GM12878 (cell line): ENCODE measurements at regions not wholly inside any gene's neighbourhood (a gene's known extent, or its start where the extent isn't known, plus 50 kb on each side); places are given as distances from the start of the nearest gene placed in this dataset.

Experiments
- CTCF ChIP-seq, 3 experiments: IDR thresholded peaks in 2 of 3; conservative IDR thresholded peaks in 1 of 3; 2 replicates each; pipeline ENCODE4 v1.5.1; 2011; ENCODE audit warnings: low read depth in 3 of 3, low read length in 3 of 3, mild to moderate bottlenecking in 3 of 3, control low read depth in 2 of 3, moderate library complexity in 2 of 3, inconsistent platforms in 1 of 3, mixed read lengths in 1 of 3; ENCODE audit not compliant: control insufficient read depth in 2 of 3, insufficient read depth in 1 of 3; ENCODE audit errors: extremely low read depth in 1 of 3
- EGR1 ChIP-seq, 2 experiments: IDR thresholded peaks; 1 replicate in 1 of 2; 2 replicates in 1 of 2; pipeline ENCODE4 v1.6.1; 2011 to 2012; ENCODE audit warnings: low read depth in 2 of 2, low read length in 2 of 2, borderline replicate concordance in 1 of 2, mild to moderate bottlenecking in 1 of 2, moderate library complexity in 1 of 2
- EP300 ChIP-seq, 2 experiments: fragments of 150-350 bp in 1 of 2; IDR thresholded peaks; 2 replicates each; pipeline ENCODE4 v1.6.1; 2011 to 2012; ENCODE audit warnings: low read depth in 2 of 2, low read length in 2 of 2, borderline replicate concordance in 1 of 2, improper control_type of control experiment in 1 of 2, inconsistent platforms in 1 of 2; ENCODE audit not compliant: control insufficient read depth in 1 of 2
- NR2C2 ChIP-seq: IDR thresholded peaks from 2 replicates; pipeline ENCODE4 v1.6.1; 2011; ENCODE audit warnings: borderline replicate concordance, low read depth; ENCODE audit not compliant: control insufficient read depth, insufficient read length
- POLR2A ChIP-seq: IDR thresholded peaks from 2 replicates; pipeline ENCODE4 v1.6.1; 2011; ENCODE audit warnings: low read depth, mild to moderate bottlenecking, low read length
- POLR2AphosphoS5 ChIP-seq: IDR thresholded peaks from 2 replicates; pipeline ENCODE4 v1.6.1; 2011; ENCODE audit warnings: mild to moderate bottlenecking, low read length, inconsistent platforms
- RAD21 ChIP-seq: IDR thresholded peaks from 2 replicates; pipeline ENCODE4 v1.6.1; 2011; ENCODE audit warnings: mild to moderate bottlenecking, low read depth, low read length, moderate library complexity; ENCODE audit not compliant: insufficient read depth
- ZNF24 ChIP-seq: fragments of 450-650 bp; IDR thresholded peaks from 2 replicates; pipeline ENCODE4 v1.6.1; 2017; ENCODE audit warnings: antibody characterized with exemption, mild to moderate bottlenecking
- ZNF592 ChIP-seq: fragments of 450-650 bp; IDR thresholded peaks from 2 replicates; pipeline ENCODE4 v1.6.1; 2017; ENCODE audit warnings: mild to moderate bottlenecking, moderate library complexity
- TF ChIP-seq, protein P1 (sequence below): IDR thresholded peaks from 2 replicates; pipeline ENCODE4 v1.6.1; 2011; ENCODE audit warnings: mild to moderate bottlenecking, low read depth, low read length, moderate library complexity; ENCODE audit not compliant: insufficient replicate concordance
- TF ChIP-seq, protein P2 (sequence below): IDR thresholded peaks from 2 replicates; pipeline ENCODE4 v1.6.1; 2012; ENCODE audit warnings: mild to moderate bottlenecking, low read depth, low read length

DNA sequence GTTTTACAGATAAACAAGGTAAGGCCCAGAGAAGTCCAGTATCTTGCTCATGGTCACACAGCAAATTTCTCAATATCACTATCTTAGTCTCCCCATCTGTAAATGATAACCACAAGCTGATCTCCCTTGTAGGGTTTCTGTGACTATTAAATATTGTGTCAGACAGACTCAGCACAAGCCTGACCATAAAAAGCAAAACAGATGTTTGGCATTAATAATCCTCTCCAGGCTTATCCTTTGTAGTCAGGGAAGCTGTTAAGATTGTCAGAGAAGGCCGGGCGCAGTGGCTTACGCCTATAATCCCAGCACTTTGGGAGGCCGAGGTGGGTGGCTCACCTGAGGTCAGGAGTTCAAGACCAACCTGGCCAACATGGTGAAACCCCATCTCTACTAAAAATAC, 173.2 kb upstream of the PRICKLE2 start:
- TF ChIP-seq, protein P1, sequence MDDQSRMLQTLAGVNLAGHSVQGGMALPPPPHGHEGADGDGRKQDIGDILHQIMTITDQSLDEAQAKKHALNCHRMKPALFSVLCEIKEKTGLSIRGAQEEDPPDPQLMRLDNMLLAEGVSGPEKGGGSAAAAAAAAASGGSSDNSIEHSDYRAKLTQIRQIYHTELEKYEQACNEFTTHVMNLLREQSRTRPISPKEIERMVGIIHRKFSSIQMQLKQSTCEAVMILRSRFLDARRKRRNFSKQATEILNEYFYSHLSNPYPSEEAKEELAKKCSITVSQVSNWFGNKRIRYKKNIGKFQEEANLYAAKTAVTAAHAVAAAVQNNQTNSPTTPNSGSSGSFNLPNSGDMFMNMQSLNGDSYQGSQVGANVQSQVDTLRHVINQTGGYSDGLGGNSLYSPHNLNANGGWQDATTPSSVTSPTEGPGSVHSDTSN, result no peak
- no peak for TF ChIP-seq ZNF592
- no peak for TF ChIP-seq POLR2A
- TF ChIP-seq CTCF (IDR thresholded peaks at IDR 0.05 in 2 of 3, conservative IDR thresholded peaks at IDR 0.05 in 1 of 3; ENCODE audit: control insufficient read depth in 2 of 3, extremely low read depth in 1 of 3, insufficient read depth in 1 of 3, low read depth in 3 of 3, low read length in 3 of 3), result no peak
- no peak for TF ChIP-seq POLR2AphosphoS5
- TF ChIP-seq EP300 (IDR thresholded peaks at IDR 0.05; ENCODE audit: borderline replicate concordance in 1 of 2, control insufficient read depth in 1 of 2, low read depth in 2 of 2, low read length in 2 of 2), result no peak
- no peak for TF ChIP-seq NR2C2
- no peak for TF ChIP-seq ZNF24
- no peak for TF ChIP-seq EGR1 (IDR thresholded peaks at IDR 0.05; ENCODE audit: borderline replicate concordance in 1 of 2, low read depth in 2 of 2, low read length in 2 of 2)
- no peak for TF ChIP-seq RAD21
- TF ChIP-seq, protein P2, sequence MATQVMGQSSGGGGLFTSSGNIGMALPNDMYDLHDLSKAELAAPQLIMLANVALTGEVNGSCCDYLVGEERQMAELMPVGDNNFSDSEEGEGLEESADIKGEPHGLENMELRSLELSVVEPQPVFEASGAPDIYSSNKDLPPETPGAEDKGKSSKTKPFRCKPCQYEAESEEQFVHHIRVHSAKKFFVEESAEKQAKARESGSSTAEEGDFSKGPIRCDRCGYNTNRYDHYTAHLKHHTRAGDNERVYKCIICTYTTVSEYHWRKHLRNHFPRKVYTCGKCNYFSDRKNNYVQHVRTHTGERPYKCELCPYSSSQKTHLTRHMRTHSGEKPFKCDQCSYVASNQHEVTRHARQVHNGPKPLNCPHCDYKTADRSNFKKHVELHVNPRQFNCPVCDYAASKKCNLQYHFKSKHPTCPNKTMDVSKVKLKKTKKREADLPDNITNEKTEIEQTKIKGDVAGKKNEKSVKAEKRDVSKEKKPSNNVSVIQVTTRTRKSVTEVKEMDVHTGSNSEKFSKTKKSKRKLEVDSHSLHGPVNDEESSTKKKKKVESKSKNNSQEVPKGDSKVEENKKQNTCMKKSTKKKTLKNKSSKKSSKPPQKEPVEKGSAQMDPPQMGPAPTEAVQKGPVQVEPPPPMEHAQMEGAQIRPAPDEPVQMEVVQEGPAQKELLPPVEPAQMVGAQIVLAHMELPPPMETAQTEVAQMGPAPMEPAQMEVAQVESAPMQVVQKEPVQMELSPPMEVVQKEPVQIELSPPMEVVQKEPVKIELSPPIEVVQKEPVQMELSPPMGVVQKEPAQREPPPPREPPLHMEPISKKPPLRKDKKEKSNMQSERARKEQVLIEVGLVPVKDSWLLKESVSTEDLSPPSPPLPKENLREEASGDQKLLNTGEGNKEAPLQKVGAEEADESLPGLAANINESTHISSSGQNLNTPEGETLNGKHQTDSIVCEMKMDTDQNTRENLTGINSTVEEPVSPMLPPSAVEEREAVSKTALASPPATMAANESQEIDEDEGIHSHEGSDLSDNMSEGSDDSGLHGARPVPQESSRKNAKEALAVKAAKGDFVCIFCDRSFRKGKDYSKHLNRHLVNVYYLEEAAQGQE, result no peak
